Medulla oblongata (tissue), 1 donor: ENCODE measurements at regions not wholly inside any gene's neighbourhood (a gene's known extent, or its start where the extent isn't known, plus 50 kb on each side); places are given as distances from the start of the nearest gene placed in this dataset.

Experiments
- DNase-seq: peaks from one replicate; pipeline ENCODE4 v3.0.0-alpha.2; 2015; ENCODE audit errors: extremely low spot score

- DNase-seq: no peak
Measured at GRCh38 chr4:14096396-14096965, 469.0 kb upstream of the BOD1L1 start.

- no peak for DNase-seq
Measured at GRCh38 chr4:14100349-14100748, 472.8 kb upstream of the BOD1L1 start.

- DNase-seq: no peak
Measured at GRCh38 chr4:14110407-14110806, 482.9 kb upstream of the BOD1L1 start.

- peak; percentile 21 for DNase-seq
Measured at GRCh38 chr4:14111730-14112181, 484.2 kb upstream of the BOD1L1 start.

GRCh38 chr4:14115106-14115505 lies 487.6 kb upstream of the BOD1L1 start:
- no peak for DNase-seq

- no peak for DNase-seq
Measured at GRCh38 chr4:14117575-14118238, 490.2 kb upstream of the BOD1L1 start.

GRCh38 chr4:14124816-14125215 lies 497.3 kb upstream of the BOD1L1 start:
- DNase-seq: peak; percentile 6

GRCh38 chr4:14125375-14126129 lies 498.0 kb upstream of the BOD1L1 start:
- peak; percentile 68 for DNase-seq

- DNase-seq: no peak
Measured at GRCh38 chr4:14130551-14130950, 503.0 kb upstream of the BOD1L1 start.

- DNase-seq: no peak
Measured at GRCh38 chr4:14131335-14131734, 503.8 kb upstream of the BOD1L1 start.

- no peak for DNase-seq
Measured at GRCh38 chr4:14132301-14132700, 504.8 kb upstream of the BOD1L1 start.

- no peak for DNase-seq
Measured at GRCh38 chr4:14138106-14138505, 510.6 kb upstream of the BOD1L1 start.

- no peak for DNase-seq
Measured at GRCh38 chr4:14143892-14144291, 516.4 kb upstream of the BOD1L1 start.

- peak; percentile 60 for DNase-seq
Measured at GRCh38 chr4:14149176-14150053, 521.9 kb upstream of the BOD1L1 start.

- DNase-seq: no peak
Measured at GRCh38 chr4:14151101-14151500, 523.6 kb upstream of the BOD1L1 start.

- no peak for DNase-seq
Measured at GRCh38 chr4:14152834-14153519, 525.5 kb upstream of the BOD1L1 start.

- DNase-seq: no peak
Measured at GRCh38 chr4:14155803-14156202, 528.3 kb upstream of the BOD1L1 start.

GRCh38 chr4:14157262-14157661 lies 529.7 kb upstream of the BOD1L1 start:
- no peak for DNase-seq

GRCh38 chr4:14165222-14165920 lies 537.8 kb upstream of the BOD1L1 start:
- DNase-seq: peak; percentile 51

- DNase-seq: no peak
Measured at GRCh38 chr4:14167876-14168510, 540.5 kb upstream of the BOD1L1 start.
